ENCODE measurements at regions not wholly inside any gene's neighbourhood (a gene's known extent, or its start where the extent isn't known, plus 50 kb on each side); places are given as distances from the start of the nearest gene placed in this dataset.

GRCh38 chr18:60122339-60122738 lies 222.5 kb downstream of the PMAIP1 start:
- Mint-ChIP-seq H3K27ac (no peak overlapping the region), H3K4me1 (ENCODE audit: low read depth) (peaks cover 17% of the 10 kb centered on the region), H3K9me3 (ENCODE audit: low read depth) (peaks cover 4% of the 10 kb centered on the region), H3K36me3 (ENCODE audit: insufficient read depth) (no peaks in the 10 kb centered on the region), H3K4me3 (ENCODE audit: low read depth) (no peak overlapping the region), H3K27me3 (no peaks in the 10 kb centered on the region)
- TF ChIP-seq CTCF (IDR thresholded peaks at IDR 0.05; ENCODE audit: unreplicated experiment), result no peak
- DNase-seq (ENCODE audit: low spot score, unreplicated experiment), result no peak

DNA sequence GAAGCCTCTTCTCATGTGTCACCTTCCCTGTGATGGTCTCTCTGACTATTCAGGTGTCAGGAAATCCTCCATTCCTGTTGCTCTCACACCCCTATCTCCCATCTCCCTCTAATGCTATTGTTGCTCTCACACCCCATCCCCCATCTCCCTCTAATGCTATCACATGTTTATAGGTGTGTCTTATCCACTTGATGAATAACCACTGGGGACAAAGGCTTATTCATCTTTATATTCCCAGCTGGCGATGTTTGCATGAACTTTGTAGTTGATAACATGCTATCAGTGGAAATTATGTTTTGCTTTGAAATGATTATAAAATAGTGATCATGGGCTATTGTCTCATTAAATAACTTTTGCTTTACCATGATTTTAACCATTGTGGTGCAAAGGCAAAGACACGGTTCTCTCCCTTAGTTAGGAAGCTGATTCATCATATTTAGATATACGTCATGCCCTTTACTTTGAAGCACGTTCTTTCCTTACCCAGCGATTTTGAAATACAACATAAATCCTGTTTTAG lies 220.5 kb downstream of the PMAIP1 start:
- Mint-ChIP-seq H3K27me3 (no peaks in the 10 kb centered on the region), H3K4me1 (ENCODE audit: low read depth) (peaks cover 18% of the 10 kb centered on the region), H3K4me3 (ENCODE audit: low read depth) (no peak overlapping the region), H3K9me3 (ENCODE audit: low read depth) (peaks cover 14% of the 10 kb centered on the region), H3K27ac (no peak overlapping the region), H3K36me3 (ENCODE audit: insufficient read depth) (no peaks in the 10 kb centered on the region)
- no peak for DNase-seq (ENCODE audit: low spot score, unreplicated experiment)
- TF ChIP-seq CTCF (IDR thresholded peaks at IDR 0.05; ENCODE audit: unreplicated experiment), result no peak

- no peak overlapping the region for H3K27ac Mint-ChIP-seq
- H3K4me3 Mint-ChIP-seq (ENCODE audit: low read depth), result no peak overlapping the region
- peaks cover 14% of the 10 kb centered on the region for H3K9me3 Mint-ChIP-seq (ENCODE audit: low read depth)
- no peaks in the 10 kb centered on the region for H3K27me3 Mint-ChIP-seq
- peaks cover 11% of the 10 kb centered on the region for H3K4me1 Mint-ChIP-seq (ENCODE audit: low read depth)
- no peak for DNase-seq (ENCODE audit: low spot score, unreplicated experiment)
- no peak for TF ChIP-seq CTCF (IDR thresholded peaks at IDR 0.05; ENCODE audit: unreplicated experiment)
- H3K36me3 Mint-ChIP-seq (ENCODE audit: insufficient read depth), result no peaks in the 10 kb centered on the region
Measured at GRCh38 chr18:60117321-60117720, 217.5 kb downstream of the PMAIP1 start.

DNA sequence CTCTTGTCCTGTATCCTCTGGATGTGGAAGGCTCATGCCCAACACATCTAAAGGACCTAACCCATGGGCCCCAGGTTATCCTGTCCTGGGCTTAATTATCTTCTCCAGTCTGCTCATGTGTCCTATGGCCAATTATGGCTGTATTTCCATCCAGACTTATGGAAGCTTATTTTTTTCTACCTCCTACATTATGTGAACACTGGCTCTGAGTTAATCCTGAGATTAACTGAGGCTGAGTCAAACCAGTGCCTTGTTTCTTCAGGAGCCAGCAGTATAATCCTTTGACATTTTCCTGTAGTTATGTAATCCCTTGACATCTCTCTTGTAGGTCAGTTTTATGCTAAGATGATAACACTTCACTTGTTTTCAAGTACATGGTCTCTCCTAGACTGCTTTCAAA lies 213.6 kb downstream of the PMAIP1 start:
- Mint-ChIP-seq H3K27ac (no peak overlapping the region), H3K9me3 (ENCODE audit: low read depth) (peaks cover 9% of the 10 kb centered on the region), H3K4me1 (ENCODE audit: low read depth) (peaks cover 4% of the 10 kb centered on the region), H3K4me3 (ENCODE audit: low read depth) (no peak overlapping the region), H3K36me3 (ENCODE audit: insufficient read depth) (no peaks in the 10 kb centered on the region), H3K27me3 (no peaks in the 10 kb centered on the region)
- TF ChIP-seq CTCF (IDR thresholded peaks at IDR 0.05; ENCODE audit: unreplicated experiment), result no peak
- no peak for DNase-seq (ENCODE audit: low spot score, unreplicated experiment)

DNA sequence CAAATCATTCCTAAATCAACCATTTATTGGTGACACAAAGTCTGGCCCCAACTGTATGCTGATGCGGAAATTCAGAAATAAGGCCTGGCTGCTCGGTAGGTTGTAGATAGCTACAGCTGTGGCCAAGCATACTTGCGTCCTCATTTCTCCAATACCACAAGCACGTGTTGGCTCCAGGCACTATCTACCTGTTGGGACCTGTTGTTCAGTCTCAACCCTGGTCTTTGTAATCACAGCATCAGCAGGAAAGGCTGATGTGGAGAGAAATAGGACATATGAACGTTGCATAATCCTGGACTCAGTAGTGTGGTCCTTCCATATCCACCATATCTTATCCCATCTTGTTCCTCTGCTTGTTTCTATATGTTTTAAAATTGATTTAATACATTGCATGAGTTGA lies 212.6 kb downstream of the PMAIP1 start:
- no peak for DNase-seq (ENCODE audit: low spot score, unreplicated experiment)
- Mint-ChIP-seq H3K27me3 (no peaks in the 10 kb centered on the region), H3K36me3 (ENCODE audit: insufficient read depth) (no peaks in the 10 kb centered on the region), H3K4me3 (ENCODE audit: low read depth) (no peak overlapping the region), H3K27ac (no peak overlapping the region), H3K4me1 (ENCODE audit: low read depth) (peaks cover 1% of the 10 kb centered on the region), H3K9me3 (ENCODE audit: low read depth) (peaks cover 9% of the 10 kb centered on the region)
- TF ChIP-seq CTCF (IDR thresholded peaks at IDR 0.05; ENCODE audit: unreplicated experiment), result no peak

Measured in progenitor cell of endocrine pancreas (in vitro differentiated cells).